ENCODE measurements at regions not wholly inside any gene's neighbourhood (a gene's known extent, or its start where the extent isn't known, plus 50 kb on each side); places are given as distances from the start of the nearest gene placed in this dataset.

DNA sequence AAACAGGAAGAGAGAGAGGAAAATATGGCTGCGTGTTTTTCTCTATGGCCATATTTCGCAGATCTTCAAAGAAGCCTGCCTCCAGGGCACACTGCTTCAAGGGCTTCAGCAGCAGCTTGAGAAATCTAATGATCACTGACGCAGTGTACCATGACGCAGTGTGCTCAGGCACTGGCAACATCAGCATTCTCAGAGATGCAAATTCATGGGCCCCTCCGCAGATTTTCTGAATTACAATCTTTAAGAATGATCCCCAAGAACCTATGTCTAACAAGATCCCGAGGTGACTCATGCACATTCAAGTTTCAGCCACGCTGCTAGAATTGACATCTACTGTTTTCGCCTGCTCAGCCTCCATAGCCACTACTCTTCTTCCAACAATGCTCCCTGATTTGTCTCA lies 143.9 kb upstream of the ZNF366 start:
- dilution Hi-C loops (cut with HindIII; ENCODE audit: low sequenced_read_pairs, unreplicated experiment): no loop called here
- 100% methylated on average over 2 of the region's 8 CpGs; no CpG with 5 or more reads in 1 of the 2 experiments for WGBS, 2 experiments (ENCODE audit: extremely low coverage in 2 of 2, insufficient read length in 1 of 2)
- no peaks in the 10 kb centered on the region for H3K36me3 ChIP-seq (ENCODE audit: control insufficient read depth, insufficient read depth, low read length)

More for the DNA sequence above, 143.9 kb upstream of the ZNF366 start:
- peaks cover 1% of the 10 kb centered on the region; the same call in 1 of the 2 replicates for H3K27me3 ChIP-seq (ENCODE audit: control insufficient read depth, insufficient read depth, low read length)
- H2AK9ac ChIP-seq (replicated peaks; ENCODE audit: low read depth, low read length, poor library complexity): no peak overlapping the region
- no peak overlapping the region; the same call in 1 of the 2 replicates for H2BK20ac ChIP-seq (ENCODE audit: low read depth, low read length)
- H2AK5ac ChIP-seq (ENCODE audit: low read depth, low read length): no peak overlapping the region; the same call in 1 of the 2 replicates
- H3K4me3 ChIP-seq (ENCODE audit: insufficient read depth, low read depth, low read length): no peak overlapping the region
- H3K9ac ChIP-seq (ENCODE audit: low read depth, low read length): no peak overlapping the region
- H3K18ac ChIP-seq (ENCODE audit: low read depth, low read length): no peak overlapping the region
- H2BK5ac ChIP-seq (ENCODE audit: low read depth, low read length, poor library complexity, severe bottlenecking): no peak overlapping the region
- no peak for DNase-seq
- no peak overlapping the region for H3K27ac ChIP-seq (ENCODE audit: insufficient read depth, low read length)
- BruUV-seq (replicated peaks): no TSS peak
- no peaks in the 10 kb centered on the region for H4K20me1 ChIP-seq (ENCODE audit: insufficient read depth, low read length)
- intact Hi-C loops (cut with micrococcal nuclease): no loop called here
- no peak overlapping the region for H2AFZ ChIP-seq (replicated peaks; ENCODE audit: low read length, poor library complexity)
- H3K56ac ChIP-seq (ENCODE audit: extremely low read depth, insufficient read depth, low read length): no peak overlapping the region
- H3K9me3 ChIP-seq (ENCODE audit: control insufficient read depth, insufficient read depth, low read length): no peaks in the 10 kb centered on the region
- ATAC-seq (ENCODE audit: low read depth): no peak
- in situ Hi-C loops (cut with MboI; ENCODE audit: low sequenced_read_pairs): no loop called here
- no peak overlapping the region for H3K4me2 ChIP-seq (ENCODE audit: low read depth, low read length)
- ChIA-PET CTCF (no interaction called here), POLR2A (ENCODE audit: unreplicated experiment) (no interaction called here)
- no peak overlapping the region for H4K5ac ChIP-seq (ENCODE audit: low read depth, low read length)
- H3K14ac ChIP-seq (replicated peaks; ENCODE audit: low read depth, low read length): no peak overlapping the region
- peaks cover 5% of the 10 kb centered on the region; the same call in 1 of the 2 replicates for H3K9me1 ChIP-seq (ENCODE audit: insufficient read depth, low read length)
- H2BK15ac ChIP-seq (ENCODE audit: low read depth, low read length): no peak overlapping the region
- no peak overlapping the region for H4K8ac ChIP-seq (ENCODE audit: low read depth in 2 of 2, low read length in 2 of 2)
- H3K4me1 ChIP-seq (ENCODE audit: control insufficient read depth, insufficient read depth, low read length): peaks cover 4% of the 10 kb centered on the region
- H4K91ac ChIP-seq (ENCODE audit: insufficient read depth, low read depth, low read length): no peak overlapping the region
- no peak overlapping the region for H3K23ac ChIP-seq (ENCODE audit: low read depth, low read length)
- H3K4ac ChIP-seq (ENCODE audit: low read depth, low read length): no peak overlapping the region; the same call in 1 of the 2 replicates
- TF ChIP-seq RAD21 (IDR thresholded peaks at IDR 0.05; ENCODE audit: low read length): no peak
- no peak for TF ChIP-seq RFX5 (IDR thresholded peaks at IDR 0.05; ENCODE audit: low read depth, low read length)
- TF ChIP-seq, protein P1, sequence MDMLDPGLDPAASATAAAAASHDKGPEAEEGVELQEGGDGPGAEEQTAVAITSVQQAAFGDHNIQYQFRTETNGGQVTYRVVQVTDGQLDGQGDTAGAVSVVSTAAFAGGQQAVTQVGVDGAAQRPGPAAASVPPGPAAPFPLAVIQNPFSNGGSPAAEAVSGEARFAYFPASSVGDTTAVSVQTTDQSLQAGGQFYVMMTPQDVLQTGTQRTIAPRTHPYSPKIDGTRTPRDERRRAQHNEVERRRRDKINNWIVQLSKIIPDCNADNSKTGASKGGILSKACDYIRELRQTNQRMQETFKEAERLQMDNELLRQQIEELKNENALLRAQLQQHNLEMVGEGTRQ (IDR thresholded peaks at IDR 0.05; ENCODE audit: low read depth, low read length): no peak
- H3K79me1 ChIP-seq (ENCODE audit: low read depth in 1 of 2, low read length in 2 of 2): no peaks in the 10 kb centered on the region
- no peak overlapping the region for H2BK120ac ChIP-seq (ENCODE audit: low read depth, low read length)
